Stimulated activated effector memory CD8-positive, alpha-beta T cell treated with anti-CD3 and anti-CD28 coated beads, Interleukin-12 subunit alpha, Interleukin-12 subunit beta, amount 100 ng/mL, for 72 hours (primary cell): ENCODE measurements at regions not wholly inside any gene's neighbourhood (a gene's known extent, or its start where the extent isn't known, plus 50 kb on each side); places are given as distances from the start of the nearest gene placed in this dataset.

Experiments
- ATAC-seq: fragments of 150-1000 bp; cut with Tn5 transposase; 2 replicates; pipeline ENCODE4 v1.10.0; 2021
- DNase-seq, 2 donors: peaks; one replicate each; pipeline ENCODE4 v3.0.0; 2021 to 2022; ENCODE audit warnings: low spot score in 2 of 2
- H3K27ac Mint-ChIP-seq: one replicate; pipeline ENCODE4 v1.8.0; 2022; ENCODE audit warnings: mild to moderate bottlenecking, mixed read lengths
- H3K36me3 Mint-ChIP-seq: one replicate; pipeline ENCODE4 v1.8.0; 2022; ENCODE audit warnings: mild to moderate bottlenecking, mixed read lengths
- H3K4me1 Mint-ChIP-seq: one replicate; pipeline ENCODE4 v1.8.0; 2022; ENCODE audit warnings: mixed read lengths
- H3K4me3 Mint-ChIP-seq: one replicate; pipeline ENCODE4 v1.8.0; 2022; ENCODE audit warnings: mild to moderate bottlenecking, mixed read lengths
- H3K9me3 Mint-ChIP-seq: one replicate; pipeline ENCODE4 v1.8.0; 2022; ENCODE audit warnings: mixed read lengths

GRCh38 chr1:168972887-168973286, 133.6 kb upstream of the ATP1B1 start:
- H3K27ac Mint-ChIP-seq: no peak overlapping the region
- no peaks in the 10 kb centered on the region for H3K9me3 Mint-ChIP-seq
- DNase-seq: no peak
- H3K4me3 Mint-ChIP-seq: no peak overlapping the region
- no peak for ATAC-seq
- H3K36me3 Mint-ChIP-seq: no peaks in the 10 kb centered on the region
- H3K4me1 Mint-ChIP-seq: no peaks in the 10 kb centered on the region

DNA sequence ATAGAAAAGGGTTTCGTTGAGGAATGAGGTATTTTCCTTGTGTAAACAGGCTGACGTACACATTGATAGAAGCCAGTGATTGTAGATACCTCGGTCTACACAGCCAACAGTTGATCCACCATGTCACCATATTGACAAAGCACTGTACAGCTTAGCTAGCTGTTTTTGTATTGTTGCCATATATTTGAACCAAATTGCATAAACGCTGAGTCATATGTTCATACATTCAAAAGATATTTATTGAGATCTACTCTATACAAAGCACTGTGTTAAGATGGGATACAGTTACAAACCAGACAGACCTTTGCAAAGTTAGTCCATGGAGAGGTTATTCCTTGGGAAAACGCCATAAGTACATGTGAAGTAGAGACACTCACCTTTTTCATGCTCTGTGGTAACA, 132.4 kb upstream of the ATP1B1 start:
- ATAC-seq (no peak), DNase-seq (no peak)
- no peaks in the 10 kb centered on the region for H3K36me3 Mint-ChIP-seq
- no peak overlapping the region for H3K27ac Mint-ChIP-seq
- H3K9me3 Mint-ChIP-seq: no peaks in the 10 kb centered on the region
- H3K4me1 Mint-ChIP-seq: no peaks in the 10 kb centered on the region
- H3K4me3 Mint-ChIP-seq: no peak overlapping the region

- Mint-ChIP-seq H3K9me3 (no peaks in the 10 kb centered on the region), H3K4me3 (no peak overlapping the region), H3K27ac (no peak overlapping the region), H3K36me3 (no peaks in the 10 kb centered on the region), H3K4me1 (no peaks in the 10 kb centered on the region)
- ATAC-seq (no peak), DNase-seq (no peak)
Observed at GRCh38 chr1:168974611-168975010, 131.9 kb upstream of the ATP1B1 start.

DNA sequence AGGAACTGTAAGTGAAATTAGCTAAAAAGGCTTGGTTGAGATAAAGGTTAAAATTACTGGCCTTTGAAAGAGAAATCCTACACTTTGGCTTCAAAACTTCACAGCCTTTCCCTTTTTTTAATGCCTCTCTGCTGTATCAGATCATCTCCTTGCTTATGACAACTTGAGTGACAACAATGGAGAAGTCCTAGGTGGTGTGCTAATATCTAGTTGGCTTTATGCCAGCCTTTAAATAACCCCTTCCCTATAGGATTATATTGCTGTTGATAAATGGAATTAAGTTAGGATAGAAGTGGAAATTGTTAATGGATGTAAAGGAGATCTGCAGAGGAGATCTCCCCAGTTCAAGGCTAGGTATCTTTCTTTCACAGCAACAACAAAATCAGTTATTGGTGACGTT, 130.2 kb upstream of the ATP1B1 start:
- DNase-seq (no peak), ATAC-seq (no peak)
- H3K27ac Mint-ChIP-seq: no peak overlapping the region
- H3K4me3 Mint-ChIP-seq: no peak overlapping the region
- H3K36me3 Mint-ChIP-seq: no peaks in the 10 kb centered on the region
- no peaks in the 10 kb centered on the region for H3K9me3 Mint-ChIP-seq
- no peaks in the 10 kb centered on the region for H3K4me1 Mint-ChIP-seq

GRCh38 chr1:168977618-168978017, 128.9 kb upstream of the ATP1B1 start:
- no peaks in the 10 kb centered on the region for H3K36me3 Mint-ChIP-seq
- H3K27ac Mint-ChIP-seq: no peak overlapping the region
- H3K9me3 Mint-ChIP-seq: no peaks in the 10 kb centered on the region
- ATAC-seq (no peak), DNase-seq (no peak)
- H3K4me1 Mint-ChIP-seq: no peaks in the 10 kb centered on the region
- no peak overlapping the region for H3K4me3 Mint-ChIP-seq

DNA sequence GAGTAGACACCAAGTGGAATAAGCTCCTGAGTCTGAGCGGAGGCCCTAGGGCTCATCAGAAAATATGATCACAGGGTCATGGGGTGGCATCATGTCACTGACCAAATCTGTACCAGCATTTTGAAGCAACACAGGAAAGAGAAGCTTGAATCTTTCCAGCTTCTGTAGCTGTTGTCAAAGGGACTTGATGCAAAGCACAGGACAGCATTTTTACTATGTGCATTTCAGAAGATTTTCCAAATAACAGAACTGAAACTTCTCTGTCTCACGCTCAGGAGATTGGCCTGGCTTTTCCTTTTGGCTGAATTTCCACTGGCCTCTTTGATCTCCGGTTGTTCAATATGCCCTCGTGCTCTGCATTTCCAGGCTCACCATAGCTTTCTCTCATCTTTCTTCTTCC, 127.2 kb upstream of the ATP1B1 start:
- no peak for DNase-seq
- H3K4me1 Mint-ChIP-seq: no peaks in the 10 kb centered on the region
- no peaks in the 10 kb centered on the region for H3K36me3 Mint-ChIP-seq
- no peak for ATAC-seq
- H3K4me3 Mint-ChIP-seq: no peak overlapping the region
- H3K27ac Mint-ChIP-seq: no peak overlapping the region
- no peaks in the 10 kb centered on the region for H3K9me3 Mint-ChIP-seq

DNA sequence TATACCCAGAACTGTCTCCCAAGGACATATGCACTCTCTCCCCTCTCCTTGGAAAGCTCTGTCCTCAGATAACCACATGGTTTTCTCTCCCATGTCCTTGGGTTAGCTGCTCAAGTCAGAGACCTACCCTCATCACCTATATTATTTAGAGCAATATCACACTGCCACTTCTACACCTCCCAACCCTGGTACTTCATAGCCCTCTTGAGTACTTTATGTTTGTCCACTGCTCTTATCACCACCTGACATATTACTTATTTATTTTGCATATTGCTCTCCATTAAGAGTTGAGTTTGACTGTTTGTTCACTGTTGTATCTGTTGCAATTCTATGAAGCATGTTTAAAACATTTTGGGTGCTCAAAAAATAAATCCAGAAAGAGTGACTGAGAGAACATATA, 126.3 kb upstream of the ATP1B1 start:
- ATAC-seq (no peak), DNase-seq (no peak)
- no peaks in the 10 kb centered on the region for H3K4me1 Mint-ChIP-seq
- no peaks in the 10 kb centered on the region for H3K9me3 Mint-ChIP-seq
- no peaks in the 10 kb centered on the region for H3K36me3 Mint-ChIP-seq
- no peak overlapping the region for H3K4me3 Mint-ChIP-seq
- no peak overlapping the region for H3K27ac Mint-ChIP-seq

DNA sequence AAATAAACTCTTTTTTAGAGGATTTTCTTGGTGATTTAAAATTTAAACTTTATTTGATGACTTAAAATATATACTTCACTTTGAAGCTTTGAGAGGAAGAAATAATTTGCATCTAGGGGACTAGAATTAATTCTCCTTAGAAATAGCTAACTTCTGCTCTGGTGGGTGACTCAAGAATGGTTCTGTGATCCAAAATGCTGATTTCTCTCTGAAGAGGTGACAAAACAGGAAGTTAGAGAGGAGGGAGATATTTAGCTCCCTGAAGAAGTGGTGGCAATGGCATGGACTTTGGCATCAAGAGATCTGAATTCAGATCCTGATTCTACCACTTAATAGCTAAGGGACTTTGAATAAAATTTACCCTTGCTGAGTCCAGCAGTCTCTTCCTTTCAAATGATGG, 125.8 kb upstream of the ATP1B1 start:
- Mint-ChIP-seq H3K4me1 (no peaks in the 10 kb centered on the region), H3K9me3 (no peaks in the 10 kb centered on the region), H3K27ac (no peak overlapping the region), H3K4me3 (no peak overlapping the region), H3K36me3 (no peaks in the 10 kb centered on the region)
- ATAC-seq (no peak), DNase-seq (no peak)

GRCh38 chr1:168982778-168983177, 123.7 kb upstream of the ATP1B1 start:
- ATAC-seq (no peak), DNase-seq (no peak)
- no peak overlapping the region for H3K4me3 Mint-ChIP-seq
- no peak overlapping the region for H3K27ac Mint-ChIP-seq
- no peaks in the 10 kb centered on the region for H3K36me3 Mint-ChIP-seq
- H3K9me3 Mint-ChIP-seq: no peaks in the 10 kb centered on the region
- H3K4me1 Mint-ChIP-seq: no peaks in the 10 kb centered on the region

DNA sequence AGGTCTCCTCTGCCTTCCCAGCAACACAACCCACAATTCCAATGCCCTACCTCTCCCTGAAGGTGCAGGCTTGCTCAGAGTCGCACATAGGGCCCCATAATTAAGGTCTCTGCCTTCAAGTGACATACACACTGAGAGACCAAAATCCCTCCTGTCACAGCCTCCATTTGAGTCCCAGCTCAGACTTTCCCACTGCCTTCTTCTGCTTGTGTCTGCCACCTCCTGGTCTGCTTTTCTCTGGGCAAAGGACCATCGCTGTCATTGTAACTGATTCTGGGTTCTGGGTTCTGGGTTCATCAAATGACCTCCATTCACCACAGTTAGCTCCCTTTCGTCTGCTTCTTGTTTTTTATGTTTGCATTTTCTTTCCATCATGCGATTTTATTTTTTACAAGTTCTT, 119.2 kb upstream of the ATP1B1 start:
- DNase-seq: no peak
- peaks cover 16% of the 10 kb centered on the region for H3K4me1 Mint-ChIP-seq
- ATAC-seq: no peak
- H3K9me3 Mint-ChIP-seq: no peaks in the 10 kb centered on the region
- H3K36me3 Mint-ChIP-seq: no peaks in the 10 kb centered on the region
- no peak overlapping the region for H3K27ac Mint-ChIP-seq
- no peak overlapping the region for H3K4me3 Mint-ChIP-seq

GRCh38 chr1:168987923-168988322, 118.6 kb upstream of the ATP1B1 start:
- no peak overlapping the region for H3K27ac Mint-ChIP-seq
- no peak for DNase-seq
- peaks cover 17% of the 10 kb centered on the region for H3K4me1 Mint-ChIP-seq
- H3K36me3 Mint-ChIP-seq: no peaks in the 10 kb centered on the region
- no peaks in the 10 kb centered on the region for H3K9me3 Mint-ChIP-seq
- H3K4me3 Mint-ChIP-seq: no peak overlapping the region
- no peak for ATAC-seq

GRCh38 chr1:168989985-168990384, 116.5 kb upstream of the ATP1B1 start:
- no peak for ATAC-seq
- no peak overlapping the region for H3K4me3 Mint-ChIP-seq

GRCh38 chr1:168991667-168992475, 114.6 kb upstream of the ATP1B1 start:
- Mint-ChIP-seq H3K27ac (peak overlapping the region; percentile 85), H3K4me3 (peak overlapping the region; percentile 16), H3K36me3 (no peaks in the 10 kb centered on the region), H3K9me3 (no peaks in the 10 kb centered on the region), H3K4me1 (peaks cover 17% of the 10 kb centered on the region)
- no peak for DNase-seq
- peak; percentile 98 for ATAC-seq

More at GRCh38 chr1:168989985-168990384, 116.5 kb upstream of the ATP1B1 start:
- Mint-ChIP-seq H3K4me1 (peaks cover 17% of the 10 kb centered on the region), H3K9me3 (no peaks in the 10 kb centered on the region), H3K27ac (no peak overlapping the region), H3K36me3 (no peaks in the 10 kb centered on the region)
- no peak for DNase-seq

- ATAC-seq (no peak), DNase-seq (no peak)
- H3K4me1 Mint-ChIP-seq: no peaks in the 10 kb centered on the region
- no peak overlapping the region for H3K4me3 Mint-ChIP-seq
- H3K27ac Mint-ChIP-seq: no peak overlapping the region
- no peaks in the 10 kb centered on the region for H3K9me3 Mint-ChIP-seq
- H3K36me3 Mint-ChIP-seq: no peaks in the 10 kb centered on the region
Observed at GRCh38 chr1:169001353-169001752, 105.1 kb upstream of the ATP1B1 start.

GRCh38 chr1:169003864-169004516, 102.5 kb upstream of the ATP1B1 start:
- Mint-ChIP-seq H3K4me1 (no peaks in the 10 kb centered on the region), H3K9me3 (no peaks in the 10 kb centered on the region), H3K27ac (no peak overlapping the region), H3K4me3 (no peak overlapping the region), H3K36me3 (no peaks in the 10 kb centered on the region)
- ATAC-seq (no peak), DNase-seq (no peak)

DNA sequence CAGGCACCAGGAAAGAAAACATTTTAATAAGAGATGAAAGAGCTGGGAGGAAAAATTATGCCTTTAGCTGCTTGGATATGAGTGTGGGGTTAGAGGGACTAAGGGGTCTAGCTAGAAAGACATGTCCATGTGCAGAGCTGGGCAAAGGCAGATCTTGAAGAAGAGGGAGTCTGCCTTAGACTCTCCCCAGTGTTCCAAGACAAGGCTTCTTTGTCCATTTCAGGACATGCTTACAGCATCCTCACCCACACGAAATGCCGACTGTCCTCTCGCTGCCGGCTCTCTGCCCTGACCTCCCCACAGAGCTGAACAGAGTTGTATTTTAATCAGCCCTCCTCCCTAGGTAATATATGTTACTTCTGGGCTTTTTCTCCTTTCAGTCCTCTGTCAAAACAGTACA, 100.7 kb upstream of the ATP1B1 start:
- no peaks in the 10 kb centered on the region for H3K4me1 Mint-ChIP-seq
- ATAC-seq: no peak
- H3K36me3 Mint-ChIP-seq: no peaks in the 10 kb centered on the region
- H3K27ac Mint-ChIP-seq: no peak overlapping the region
- no peak for DNase-seq
- H3K9me3 Mint-ChIP-seq: no peaks in the 10 kb centered on the region
- H3K4me3 Mint-ChIP-seq: no peak overlapping the region
